ENCODE measurements at regions not wholly inside any gene's neighbourhood (a gene's known extent, or its start where the extent isn't known, plus 50 kb on each side); places are given as distances from the start of the nearest gene placed in this dataset.

- TF ChIP-seq NR2F2 (IDR thresholded peaks at IDR 0.05) (no peak), MAX (IDR thresholded peaks at IDR 0.05) (no peak), FOXA1 (IDR thresholded peaks at IDR 0.05) (no peak), TAF1 (conservative IDR thresholded peaks at IDR 0.05) (no peak)
Measured at GRCh38 chr5:109562441-109562840, 127.3 kb upstream of the MAN2A1 start (continued).

DNA sequence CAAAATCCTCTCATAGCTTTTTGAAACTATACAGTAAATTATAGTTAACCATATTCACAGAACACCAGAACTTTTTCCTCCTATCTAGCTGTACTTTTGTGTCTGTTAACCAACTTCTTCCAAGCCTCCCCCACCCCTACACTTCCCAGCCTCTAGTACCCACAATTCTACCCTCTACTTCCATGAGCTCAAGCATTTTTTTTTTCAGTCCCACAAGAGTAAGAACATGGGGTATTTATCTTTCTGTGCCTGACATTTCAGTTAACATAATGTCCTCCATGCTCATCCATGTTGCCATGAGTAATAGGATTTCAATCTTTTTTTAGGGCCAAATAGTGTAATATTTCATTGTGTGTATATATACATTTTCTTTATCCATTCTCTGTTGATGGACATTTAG, 128.3 kb upstream of the MAN2A1 start:
- H3K4me1 ChIP-seq (ENCODE audit: control insufficient read depth in 4 of 4, insufficient read depth in 4 of 4, low read length in 3 of 4), result no peaks in the 10 kb centered on the region

GRCh38 chr5:109560554-109560953, 129.2 kb upstream of the MAN2A1 start:
- Histone ChIP-seq H3K9me3 (ENCODE audit: control insufficient read depth in 4 of 4, low read length in 3 of 4) (peaks cover 0 to 2% (median 0%) of the 10 kb centered on the region in 4 donors), H3K27ac (ENCODE audit: low read depth in 1 of 2, low read length in 2 of 2) (no peak overlapping the region), H3K4me3 (ENCODE audit: low read depth in 1 of 3, low read length in 3 of 3) (no peak overlapping the region), H3K4me1 (ENCODE audit: control insufficient read depth in 4 of 4, insufficient read depth in 4 of 4, low read length in 3 of 4) (no peaks in the 10 kb centered on the region), H3K36me3 (ENCODE audit: control insufficient read depth in 4 of 4, insufficient read depth in 3 of 4, low read depth in 1 of 4, low read length in 3 of 4) (no peaks in the 10 kb centered on the region), H3K27me3 (ENCODE audit: control insufficient read depth in 4 of 4, insufficient read depth in 4 of 4, low read length in 3 of 4) (no peaks in the 10 kb centered on the region), H3K9ac (ENCODE audit: low read depth in 1 of 2, low read length in 2 of 2) (no peak overlapping the region)
- WGBS, result 87% methylated on average over 7 of the region's 7 CpGs
- DNase-seq (ENCODE audit: low spot score), result no peak
- no peak for TF ChIP-seq RAD21 (IDR thresholded peaks at IDR 0.05)
- TF ChIP-seq, protein P1, sequence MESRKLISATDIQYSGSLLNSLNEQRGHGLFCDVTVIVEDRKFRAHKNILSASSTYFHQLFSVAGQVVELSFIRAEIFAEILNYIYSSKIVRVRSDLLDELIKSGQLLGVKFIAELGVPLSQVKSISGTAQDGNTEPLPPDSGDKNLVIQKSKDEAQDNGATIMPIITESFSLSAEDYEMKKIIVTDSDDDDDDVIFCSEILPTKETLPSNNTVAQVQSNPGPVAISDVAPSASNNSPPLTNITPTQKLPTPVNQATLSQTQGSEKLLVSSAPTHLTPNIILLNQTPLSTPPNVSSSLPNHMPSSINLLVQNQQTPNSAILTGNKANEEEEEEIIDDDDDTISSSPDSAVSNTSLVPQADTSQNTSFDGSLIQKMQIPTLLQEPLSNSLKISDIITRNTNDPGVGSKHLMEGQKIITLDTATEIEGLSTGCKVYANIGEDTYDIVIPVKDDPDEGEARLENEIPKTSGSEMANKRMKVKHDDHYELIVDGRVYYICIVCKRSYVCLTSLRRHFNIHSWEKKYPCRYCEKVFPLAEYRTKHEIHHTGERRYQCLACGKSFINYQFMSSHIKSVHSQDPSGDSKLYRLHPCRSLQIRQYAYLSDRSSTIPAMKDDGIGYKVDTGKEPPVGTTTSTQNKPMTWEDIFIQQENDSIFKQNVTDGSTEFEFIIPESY (IDR thresholded peaks at IDR 0.05), result no peak
- no peak for TF ChIP-seq CTCF (IDR thresholded peaks at IDR 0.05; ENCODE audit: low read depth, low read length, missing input control)
- TF ChIP-seq, protein P2, sequence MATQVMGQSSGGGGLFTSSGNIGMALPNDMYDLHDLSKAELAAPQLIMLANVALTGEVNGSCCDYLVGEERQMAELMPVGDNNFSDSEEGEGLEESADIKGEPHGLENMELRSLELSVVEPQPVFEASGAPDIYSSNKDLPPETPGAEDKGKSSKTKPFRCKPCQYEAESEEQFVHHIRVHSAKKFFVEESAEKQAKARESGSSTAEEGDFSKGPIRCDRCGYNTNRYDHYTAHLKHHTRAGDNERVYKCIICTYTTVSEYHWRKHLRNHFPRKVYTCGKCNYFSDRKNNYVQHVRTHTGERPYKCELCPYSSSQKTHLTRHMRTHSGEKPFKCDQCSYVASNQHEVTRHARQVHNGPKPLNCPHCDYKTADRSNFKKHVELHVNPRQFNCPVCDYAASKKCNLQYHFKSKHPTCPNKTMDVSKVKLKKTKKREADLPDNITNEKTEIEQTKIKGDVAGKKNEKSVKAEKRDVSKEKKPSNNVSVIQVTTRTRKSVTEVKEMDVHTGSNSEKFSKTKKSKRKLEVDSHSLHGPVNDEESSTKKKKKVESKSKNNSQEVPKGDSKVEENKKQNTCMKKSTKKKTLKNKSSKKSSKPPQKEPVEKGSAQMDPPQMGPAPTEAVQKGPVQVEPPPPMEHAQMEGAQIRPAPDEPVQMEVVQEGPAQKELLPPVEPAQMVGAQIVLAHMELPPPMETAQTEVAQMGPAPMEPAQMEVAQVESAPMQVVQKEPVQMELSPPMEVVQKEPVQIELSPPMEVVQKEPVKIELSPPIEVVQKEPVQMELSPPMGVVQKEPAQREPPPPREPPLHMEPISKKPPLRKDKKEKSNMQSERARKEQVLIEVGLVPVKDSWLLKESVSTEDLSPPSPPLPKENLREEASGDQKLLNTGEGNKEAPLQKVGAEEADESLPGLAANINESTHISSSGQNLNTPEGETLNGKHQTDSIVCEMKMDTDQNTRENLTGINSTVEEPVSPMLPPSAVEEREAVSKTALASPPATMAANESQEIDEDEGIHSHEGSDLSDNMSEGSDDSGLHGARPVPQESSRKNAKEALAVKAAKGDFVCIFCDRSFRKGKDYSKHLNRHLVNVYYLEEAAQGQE (IDR thresholded peaks at IDR 0.05), result no peak
- TF ChIP-seq TAF1 (conservative IDR thresholded peaks at IDR 0.05), result no peak
- TF ChIP-seq GABPA (IDR thresholded peaks at IDR 0.05 in 1 of 2, conservative IDR thresholded peaks at IDR 0.05 in 1 of 2), result no peak

More for the DNA sequence above, 128.3 kb upstream of the MAN2A1 start:
- no peaks in the 10 kb centered on the region for H3K27me3 ChIP-seq (ENCODE audit: control insufficient read depth in 4 of 4, insufficient read depth in 4 of 4, low read length in 3 of 4)
- no peak overlapping the region for H3K27ac ChIP-seq (ENCODE audit: low read depth in 1 of 2, low read length in 2 of 2)
- H3K4me3 ChIP-seq (ENCODE audit: low read depth in 1 of 3, low read length in 3 of 3), result no peak overlapping the region
- H3K9ac ChIP-seq (ENCODE audit: low read depth in 1 of 2, low read length in 2 of 2), result no peak overlapping the region
- H3K9me3 ChIP-seq (ENCODE audit: control insufficient read depth in 4 of 4, low read length in 3 of 4), result peaks cover 0 to 2% (median 0%) of the 10 kb centered on the region in 4 donors
- no peak for DNase-seq (ENCODE audit: low spot score)
- no peak for TF ChIP-seq CTCF (IDR thresholded peaks at IDR 0.05; ENCODE audit: low read depth, low read length, missing input control)
- no peak for TF ChIP-seq RXRA (IDR thresholded peaks at IDR 0.05)
- no peak for TF ChIP-seq NR2F2 (IDR thresholded peaks at IDR 0.05)
- TF ChIP-seq, protein P1 (IDR thresholded peaks at IDR 0.05), result no peak
- TF ChIP-seq YY1 (IDR thresholded peaks at IDR 0.05), result no peak
- TF ChIP-seq MAX (IDR thresholded peaks at IDR 0.05), result no peak
- TF ChIP-seq GABPA (IDR thresholded peaks at IDR 0.05 in 1 of 2, conservative IDR thresholded peaks at IDR 0.05 in 1 of 2), result no peak
- no peak for TF ChIP-seq EGR1 (IDR thresholded peaks at IDR 0.05; ENCODE audit: low read depth in 2 of 2)
- no peak for TF ChIP-seq HNF4A (conservative IDR thresholded peaks at IDR 0.05)
- TF ChIP-seq HNF4G (IDR thresholded peaks at IDR 0.05), result no peak
- no peaks in the 10 kb centered on the region for H3K36me3 ChIP-seq (ENCODE audit: control insufficient read depth in 4 of 4, insufficient read depth in 3 of 4, low read depth in 1 of 4, low read length in 3 of 4)
